ENCODE measurements at regions not wholly inside any gene's neighbourhood (a gene's known extent, or its start where the extent isn't known, plus 50 kb on each side); places are given as distances from the start of the nearest gene placed in this dataset.

- H2BK120ac ChIP-seq (ENCODE audit: low read depth, low read length, poor library complexity, severe bottlenecking), result no peak overlapping the region
- no peak overlapping the region for H4K91ac ChIP-seq (ENCODE audit: insufficient read length, low read depth, low read length)
- no peaks in the 10 kb centered on the region for H3K79me2 ChIP-seq (ENCODE audit: insufficient read depth, low read length)
- H4K5ac ChIP-seq (ENCODE audit: insufficient read length, low read depth, low read length), result no peak overlapping the region
- no peak overlapping the region for H2BK20ac ChIP-seq (ENCODE audit: low read depth, low read length, poor library complexity, severe bottlenecking)
- H3K56ac ChIP-seq (ENCODE audit: insufficient read length, low read depth, low read length), result no peak overlapping the region
- H2BK12ac ChIP-seq (ENCODE audit: insufficient read length, low read depth, low read length), result no peak overlapping the region
- TF ChIP-seq CTCF (conservative IDR thresholded peaks at IDR 0.05), result no peak
- H3T11ph ChIP-seq (ENCODE audit: low read length), result no peak overlapping the region
- no peak overlapping the region for H3K27ac ChIP-seq (ENCODE audit: insufficient read length, low read depth, low read length)
- no peaks in the 10 kb centered on the region for H3K36me3 Mint-ChIP-seq (ENCODE audit: insufficient read depth in 1 of 3, low read depth in 3 of 3)
- no peak overlapping the region for H2BK15ac ChIP-seq (ENCODE audit: low read depth, low read length)
- no peak overlapping the region for H3K18ac ChIP-seq (ENCODE audit: insufficient read length, low read depth, low read length)
- H3K27me3 Mint-ChIP-seq (ENCODE audit: low read depth), result no peaks in the 10 kb centered on the region
- no peaks in the 10 kb centered on the region for H3K27me3 ChIP-seq (ENCODE audit: insufficient read depth, low read length)
- H3K4me2 ChIP-seq (ENCODE audit: insufficient read depth, insufficient read length, low read length), result no peak overlapping the region
- H3K4me1 ChIP-seq (ENCODE audit: insufficient read depth, low read length), result no peaks in the 10 kb centered on the region
- no peaks in the 10 kb centered on the region for H3K79me1 ChIP-seq (ENCODE audit: insufficient read depth, low read depth, low read length, poor library complexity, severe bottlenecking)
- DNase-seq, result no peak
- no peak overlapping the region for H2AK5ac ChIP-seq (ENCODE audit: insufficient read length, low read length)
- H4K20me1 ChIP-seq (ENCODE audit: control insufficient read depth, insufficient read depth, insufficient read length), result no peaks in the 10 kb centered on the region
- no peak overlapping the region for H3K4ac ChIP-seq (ENCODE audit: low read depth, low read length)
- H3K4me3 Mint-ChIP-seq, result no peak overlapping the region
- H3K9me3 ChIP-seq (ENCODE audit: control insufficient read depth, low read depth, low read length), result no peaks in the 10 kb centered on the region
- no peak overlapping the region for H3K14ac ChIP-seq (ENCODE audit: insufficient read depth, low read length)
- no peak overlapping the region for H3K27ac Mint-ChIP-seq
- no peaks in the 10 kb centered on the region; a peak in 1 of 5 replicates for H3K9me3 Mint-ChIP-seq
- H2BK5ac ChIP-seq (ENCODE audit: insufficient read length, low read length), result no peak overlapping the region
- WGBS (ENCODE audit: extremely low coverage, insufficient read length, low lambda C conversion rate), result no CpG with 5 or more reads among the region's 5 CpGs
- peaks cover 0 to 2% of the 10 kb centered on the region in 2 experiments; a peak in 1 of 4 replicates for H3K4me1 Mint-ChIP-seq
- H3K23ac ChIP-seq (ENCODE audit: insufficient read length, low read depth, low read length), result peak overlapping the region; percentile 95
- H2AFZ ChIP-seq (ENCODE audit: low read length), result no peak overlapping the region
- no peak overlapping the region for H4K8ac ChIP-seq (replicated peaks; ENCODE audit: insufficient read length, low read depth, low read length)
- no peak overlapping the region for H3K9ac ChIP-seq (ENCODE audit: extremely low read depth, insufficient read length, low read length)
- H3K23me2 ChIP-seq (ENCODE audit: insufficient read length, low read depth, low read length, poor library complexity, severe bottlenecking), result no peaks in the 10 kb centered on the region
These were observed 81.4 kb upstream of the DAB2 start for GRCh38 chr5:39506211-39506610.

Measured in H9 (cell line).